Caco-2 (cell line): ENCODE measurements at regions not wholly inside any gene's neighbourhood (a gene's known extent, or its start where the extent isn't known, plus 50 kb on each side); places are given as distances from the start of the nearest gene placed in this dataset.

ENCODE experiments used
- BruUV-seq: library from RNA; stranded (reverse); fragments of 400-500 nt; replicated peaks from 2 replicates; lab custom pipeline; 2021; lab: Mats Ljungman, UMichigan
- CTCF ChIA-PET: fragments of 300-600 bp; sonication (Branson Sonifier 250); formaldehyde crosslinking; loops from one replicate; lab custom pipeline; 2022; ENCODE audit warnings: antibody characterized with exemption; lab: Charles Lee
- POLR2A ChIA-PET: fragments of 300-600 bp; sonication (Branson Sonifier 250); formaldehyde crosslinking; loops from one replicate; lab custom pipeline; 2022; ENCODE audit warnings: antibody characterized with exemption; lab: Charles Lee
- DNase-seq, 2 experiments: peaks; one replicate each; pipeline versions ENCODE4 v3.0.0 to v3.0.0-alpha.2; 2020 to 2022
- H3K27me3 ChIP-seq: replicated peaks from 2 replicates; pipeline ENCODE4 v1.6.0; 2011; ENCODE audit warnings: low read length; ENCODE audit not compliant: control insufficient read depth, insufficient read depth
- H3K36me3 ChIP-seq: 2 replicates; pipeline ENCODE4 v1.5.1; 2011; ENCODE audit warnings: low read length; ENCODE audit not compliant: control insufficient read depth, insufficient read depth
- H3K4me1 ChIP-seq: fragments of 250-450 bp; sonication (Bioruptor Pico); 2 replicates; pipeline ENCODE4 v1.5.1; 2020; ENCODE audit warnings: mild to moderate bottlenecking
- H3K4me3 ChIP-seq: 2 replicates; pipeline ENCODE4 v1.5.1; 2011; ENCODE audit warnings: low read depth, mild to moderate bottlenecking, control low read depth, low read length
- H3K9me3 ChIP-seq: fragments of 250-450 bp; sonication (Bioruptor Pico); 2 replicates; pipeline ENCODE4 v1.5.1; 2020; ENCODE audit warnings: mild to moderate bottlenecking, moderate library complexity
- H3K27ac Mint-ChIP-seq: one replicate; pipeline ENCODE4 v1.8.0; 2022; ENCODE audit warnings: mixed read lengths; ENCODE audit not compliant: unreplicated experiment
- H3K27me3 Mint-ChIP-seq: one replicate; pipeline ENCODE4 v1.8.0; 2022; ENCODE audit warnings: mixed read lengths; ENCODE audit not compliant: insufficient read depth, unreplicated experiment
- H3K36me3 Mint-ChIP-seq: one replicate; pipeline ENCODE4 v1.8.0; 2022; ENCODE audit warnings: mild to moderate bottlenecking, mixed read lengths; ENCODE audit not compliant: insufficient read depth, unreplicated experiment
- H3K4me1 Mint-ChIP-seq: one replicate; pipeline ENCODE4 v1.8.0; 2022; ENCODE audit warnings: low read depth, mixed read lengths; ENCODE audit not compliant: unreplicated experiment
- H3K4me3 Mint-ChIP-seq: one replicate; pipeline ENCODE4 v1.8.0; 2022; ENCODE audit warnings: mild to moderate bottlenecking, moderate library complexity, mixed read lengths; ENCODE audit not compliant: unreplicated experiment
- H3K9me3 Mint-ChIP-seq: one replicate; pipeline ENCODE4 v1.8.0; 2022; ENCODE audit warnings: mixed read lengths; ENCODE audit not compliant: unreplicated experiment
- CTCF ChIP-seq, 2 experiments: fragments of 200-600 bp in 1 of 2; IDR thresholded peaks; 1 replicate in 1 of 2; 2 replicates in 1 of 2; pipeline versions ENCODE4 v1.5.1 to v1.8.0; 2011 to 2022; ENCODE audit warnings: antibody characterized with exemption in 1 of 2, control low read depth in 1 of 2, inconsistent platforms in 1 of 2, low read depth in 1 of 2, low read length in 1 of 2, mild to moderate bottlenecking in 1 of 2, moderate library complexity in 1 of 2; ENCODE audit not compliant: insufficient read depth in 1 of 2, severe bottlenecking in 1 of 2, unreplicated experiment in 1 of 2
- intact Hi-C: fragments of 100-400 bp; cut with micrococcal nuclease; formaldehyde crosslinking; loops from one replicate; pipeline ENCODE4 v1.10.0; 2022; ENCODE audit not compliant: unreplicated experiment

- H3K36me3 ChIP-seq: no peaks in the 10 kb centered on the region
- intact Hi-C loops: no loop called here
- POLR2A ChIA-PET: no interaction called here
Observed at GRCh38 chr11:82601711-82602110, 132.0 kb downstream of the FAM181B start.

GRCh38 chr11:82599836-82600235 is 133.8 kb downstream of the FAM181B start:
- CTCF ChIA-PET: no interaction called here
- H3K9me3 Mint-ChIP-seq: no peaks in the 10 kb centered on the region
- H3K36me3 Mint-ChIP-seq: no peaks in the 10 kb centered on the region
- TF ChIP-seq CTCF (IDR thresholded peaks at IDR 0.05; ENCODE audit: insufficient read depth in 1 of 2, low read depth in 1 of 2, low read length in 1 of 2, severe bottlenecking in 1 of 2, unreplicated experiment in 1 of 2): no peak
- POLR2A ChIA-PET: no interaction called here
- no peak overlapping the region for H3K27ac Mint-ChIP-seq
- intact Hi-C loops: no loop called here
- Histone ChIP-seq H3K4me3 (no peak overlapping the region), H3K36me3 (no peaks in the 10 kb centered on the region), H3K9me3 (no peaks in the 10 kb centered on the region), H3K4me1 (no peaks in the 10 kb centered on the region), H3K27me3 (no peaks in the 10 kb centered on the region)
- H3K4me3 Mint-ChIP-seq: no peak overlapping the region
- H3K4me1 Mint-ChIP-seq: no peaks in the 10 kb centered on the region
- no peak for DNase-seq
- BruUV-seq: no TSS peak
- H3K27me3 Mint-ChIP-seq: peaks cover 13% of the 10 kb centered on the region

More at GRCh38 chr11:82601711-82602110, 132.0 kb downstream of the FAM181B start:
- BruUV-seq: no TSS peak
- Mint-ChIP-seq H3K4me3 (no peak overlapping the region), H3K9me3 (no peaks in the 10 kb centered on the region), H3K27ac (no peak overlapping the region), H3K27me3 (peaks cover 13% of the 10 kb centered on the region), H3K36me3 (no peaks in the 10 kb centered on the region), H3K4me1 (no peaks in the 10 kb centered on the region)
- no peak for DNase-seq
- TF ChIP-seq CTCF (IDR thresholded peaks at IDR 0.05; ENCODE audit: insufficient read depth in 1 of 2, low read depth in 1 of 2, low read length in 1 of 2, severe bottlenecking in 1 of 2, unreplicated experiment in 1 of 2): no peak
- Histone ChIP-seq H3K4me3 (no peak overlapping the region), H3K27me3 (no peaks in the 10 kb centered on the region), H3K4me1 (no peaks in the 10 kb centered on the region), H3K9me3 (no peaks in the 10 kb centered on the region)
- CTCF ChIA-PET: interaction anchor here (0.6 kb wide), 1 partner anchor 195 kb away, joined by 3 read pairs; no protein-coding TSS in a partner anchor

GRCh38 chr11:82586581-82586980 is 147.1 kb downstream of the FAM181B start:
- Mint-ChIP-seq H3K4me1 (no peaks in the 10 kb centered on the region), H3K36me3 (no peaks in the 10 kb centered on the region), H3K4me3 (no peak overlapping the region), H3K9me3 (no peaks in the 10 kb centered on the region), H3K27me3 (peaks cover 2% of the 10 kb centered on the region), H3K27ac (no peak overlapping the region)
- no peak overlapping the region for H3K4me3 ChIP-seq
- intact Hi-C loops: no loop called here
- no peak for TF ChIP-seq CTCF (IDR thresholded peaks at IDR 0.05; ENCODE audit: insufficient read depth in 1 of 2, low read depth in 1 of 2, low read length in 1 of 2, severe bottlenecking in 1 of 2, unreplicated experiment in 1 of 2)
- H3K9me3 ChIP-seq: no peaks in the 10 kb centered on the region
- no peaks in the 10 kb centered on the region; the same call in 1 of the 2 replicates for H3K27me3 ChIP-seq
- ChIA-PET POLR2A (no interaction called here), CTCF (no interaction called here)
- DNase-seq: no peak
- no TSS peak for BruUV-seq
- H3K36me3 ChIP-seq: no peaks in the 10 kb centered on the region
- H3K4me1 ChIP-seq: no peaks in the 10 kb centered on the region
